GM19025 (cell line): ENCODE measurements at regions not wholly inside any gene's neighbourhood (a gene's known extent, or its start where the extent isn't known, plus 50 kb on each side); places are given as distances from the start of the nearest gene placed in this dataset.
"Not testable (repeated sequence)": the region's sequence is repeated elsewhere in the genome, so short reads cannot be mapped to it uniquely, and the experiment has no call there.

ENCODE experiments used
- ATAC-seq: cut with Tn5 transposase; IDR thresholded peaks from one replicate; pipeline ENCODE4 v1.9.1; 2021; ENCODE audit warnings: mild to moderate bottlenecking, low read depth, moderate library complexity; ENCODE audit not compliant: unreplicated experiment

DNA sequence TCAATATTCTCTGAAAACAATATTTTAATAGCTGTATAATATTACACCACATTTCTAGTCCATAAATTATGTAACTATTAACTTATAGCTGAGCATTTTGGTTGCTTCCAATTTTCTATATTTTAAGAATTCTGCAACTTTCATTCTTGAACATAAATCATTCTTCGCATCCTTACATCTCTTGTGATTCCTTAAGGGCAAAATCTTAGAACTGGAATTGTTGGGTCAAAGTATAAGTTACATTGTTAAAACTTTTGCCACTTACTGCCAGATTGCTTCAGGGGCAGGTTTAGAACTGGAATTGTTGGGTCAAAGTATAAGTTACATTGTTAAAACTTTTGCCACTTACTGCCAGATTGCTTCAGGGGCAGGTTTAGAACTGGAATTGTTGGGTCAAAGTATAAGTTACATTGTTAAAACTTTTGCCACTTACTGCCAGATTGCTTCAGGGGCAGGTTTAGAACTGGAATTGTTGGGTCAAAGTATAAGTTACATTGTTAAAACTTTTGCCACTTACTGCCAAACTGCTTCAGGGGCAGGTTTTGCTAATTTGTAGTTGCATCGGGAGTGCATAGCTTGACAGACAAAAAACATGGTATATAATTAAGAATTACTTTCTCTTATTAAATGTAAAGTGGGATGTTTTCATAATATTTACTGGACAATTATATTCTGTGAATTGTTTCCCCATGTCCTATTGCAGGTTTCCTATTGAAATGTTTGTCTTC, 179.9 kb upstream of the OR13F1 start:
- ATAC-seq = not testable (repeated sequence)

DNA sequence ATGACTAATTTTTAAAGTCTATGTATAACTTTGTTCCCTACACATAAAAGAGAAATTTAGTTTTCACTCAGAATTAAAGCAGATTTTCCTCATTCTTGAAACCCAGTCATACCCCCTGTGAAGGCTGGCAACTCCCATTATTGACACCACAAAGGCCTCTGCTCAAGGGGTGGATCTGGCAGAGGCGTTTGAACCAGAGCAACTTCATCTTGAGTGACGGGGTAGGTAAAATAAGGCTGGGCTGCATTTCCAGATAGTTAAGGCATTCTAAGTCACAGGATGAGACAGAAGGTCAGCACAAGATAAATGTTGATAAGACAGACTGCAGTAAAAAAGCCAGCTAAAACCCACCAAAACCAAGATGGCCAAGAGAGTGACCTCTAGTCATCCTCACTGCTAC, 177.2 kb upstream of the OR13F1 start:
- ATAC-seq = no peak

DNA sequence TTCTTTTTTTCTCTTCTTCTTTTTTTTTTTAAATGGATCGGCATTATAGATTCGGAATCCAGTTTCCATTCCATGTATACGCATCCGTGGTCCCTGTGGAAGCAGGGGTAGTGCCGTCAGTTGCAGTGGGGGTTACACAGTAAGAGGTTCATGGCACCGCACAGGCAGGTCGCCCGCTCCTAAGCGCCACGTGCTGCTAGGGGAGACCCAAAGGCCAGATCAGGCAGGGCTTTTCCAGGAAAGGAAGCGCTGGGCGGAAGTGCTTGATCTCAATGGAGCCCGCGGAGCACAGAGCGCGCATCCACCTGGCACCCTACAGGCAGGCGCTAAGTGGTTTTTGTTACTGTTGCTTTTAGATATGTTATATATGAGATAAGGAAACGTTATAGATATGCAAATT, 174.8 kb upstream of the OR13F1 start:
- no peak for ATAC-seq

DNA sequence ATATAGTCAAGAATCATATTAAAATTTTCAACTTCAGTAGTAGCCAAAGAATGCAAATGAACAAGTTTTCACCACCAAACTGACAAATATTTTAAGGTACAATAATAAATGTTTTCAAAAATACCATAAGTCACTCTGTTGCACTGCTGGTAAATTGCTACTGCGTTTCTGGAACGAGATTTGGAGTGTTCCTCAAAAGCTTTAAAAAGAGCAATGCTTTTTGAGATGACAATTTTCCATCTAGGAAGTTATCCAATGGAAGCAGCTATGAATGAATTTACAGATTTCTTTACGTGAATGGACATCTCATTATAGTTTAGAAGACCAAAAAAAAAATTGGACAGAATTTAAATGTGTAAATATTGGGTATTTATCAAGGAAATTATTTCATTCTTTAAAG, 173.2 kb upstream of the OR13F1 start:
- ATAC-seq = no peak

DNA sequence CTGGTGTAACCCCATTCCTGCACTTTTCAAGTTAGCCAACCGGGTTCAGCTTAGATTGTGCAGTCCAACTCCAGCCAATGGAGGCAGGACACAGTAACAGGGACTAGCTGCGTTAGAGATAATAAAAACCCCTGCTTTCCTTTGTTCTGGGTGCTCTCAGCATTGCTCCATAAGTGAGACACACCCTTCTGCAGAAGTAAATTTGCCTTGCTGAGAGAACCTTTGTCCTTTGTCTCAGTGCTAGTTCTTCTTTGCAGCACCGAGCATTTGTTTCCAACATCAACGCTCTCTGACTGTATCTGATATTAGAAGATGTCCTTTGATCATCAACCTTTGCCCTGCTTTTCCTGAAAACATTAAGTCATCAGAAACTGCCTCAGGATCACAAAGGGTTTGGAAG, 169.5 kb upstream of the OR13F1 start:
- no peak for ATAC-seq

DNA sequence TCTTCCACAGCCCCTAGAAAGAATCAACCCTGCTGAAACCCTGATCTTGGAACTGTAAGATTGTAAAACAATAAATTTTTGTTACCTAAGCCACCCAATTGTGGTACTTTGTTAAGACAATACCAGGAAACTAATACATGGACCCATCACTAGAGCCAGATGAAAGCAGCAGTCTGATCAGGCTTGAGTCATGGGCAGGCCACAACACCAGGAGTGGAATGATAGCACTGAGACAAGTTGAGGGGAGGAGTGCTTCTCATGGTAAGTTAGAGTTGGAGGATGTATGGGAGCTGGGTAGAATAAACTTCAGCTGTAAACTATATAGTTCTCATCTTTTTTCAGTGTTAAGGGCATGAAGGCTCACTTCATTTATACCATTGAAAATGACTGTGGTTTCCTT, 164.4 kb upstream of the OR13F1 start:
- no peak for ATAC-seq

DNA sequence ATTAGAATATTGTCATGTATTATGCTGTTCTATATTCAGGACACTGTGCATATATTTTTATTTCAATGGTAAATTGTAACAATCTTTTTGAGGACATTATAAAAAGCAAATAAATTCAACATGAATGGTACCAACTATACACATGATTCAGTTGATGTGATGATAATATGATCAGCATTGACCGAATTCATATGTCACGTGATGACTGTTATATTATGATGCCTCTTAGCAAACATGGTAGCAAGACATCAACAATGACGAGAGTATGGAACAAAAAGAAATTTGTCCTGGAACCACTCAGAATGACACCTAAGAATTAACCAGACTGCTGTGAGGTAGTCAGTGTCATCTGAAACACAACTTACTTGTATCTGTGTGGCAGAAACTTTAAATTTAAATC, 161.5 kb upstream of the OR13F1 start:
- no peak for ATAC-seq

DNA sequence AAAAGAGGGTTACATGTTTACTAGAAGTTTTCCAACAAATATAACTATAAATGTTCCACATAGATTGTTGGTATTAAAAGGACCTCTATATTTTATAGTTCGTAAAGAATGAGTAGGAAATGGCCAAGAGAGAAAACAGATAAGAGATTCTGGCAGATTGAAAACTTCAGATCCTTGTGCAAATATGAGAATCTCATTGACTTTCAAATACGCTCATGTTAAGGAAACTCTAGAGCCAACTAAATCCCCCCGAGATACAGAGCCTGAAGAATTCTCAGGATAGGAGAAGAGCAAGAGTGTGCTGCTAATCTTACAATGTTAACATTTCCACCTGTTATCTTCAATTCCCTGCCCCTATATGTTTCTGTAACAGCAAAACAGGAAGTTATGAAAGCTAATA, 159.0 kb upstream of the OR13F1 start:
- no peak for ATAC-seq

DNA sequence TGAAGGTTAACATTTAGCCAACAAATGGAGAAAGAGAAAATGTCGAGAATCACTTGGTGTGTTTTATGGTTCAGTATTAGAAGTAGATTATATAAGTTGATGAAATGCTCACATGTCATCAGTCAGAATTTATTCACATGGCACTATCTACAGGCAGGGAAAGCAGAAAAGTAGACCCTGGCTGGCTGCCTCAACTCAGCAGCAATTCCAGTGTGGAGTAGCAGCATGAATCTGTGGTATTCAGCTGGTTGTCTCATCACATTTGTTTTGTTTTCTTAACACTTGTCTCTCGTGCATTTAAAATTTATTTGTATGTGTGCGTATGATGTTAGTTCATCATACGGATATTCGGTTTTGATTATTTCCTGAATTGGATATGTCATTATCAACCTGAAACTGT, 153.5 kb upstream of the OR13F1 start:
- no peak for ATAC-seq

DNA sequence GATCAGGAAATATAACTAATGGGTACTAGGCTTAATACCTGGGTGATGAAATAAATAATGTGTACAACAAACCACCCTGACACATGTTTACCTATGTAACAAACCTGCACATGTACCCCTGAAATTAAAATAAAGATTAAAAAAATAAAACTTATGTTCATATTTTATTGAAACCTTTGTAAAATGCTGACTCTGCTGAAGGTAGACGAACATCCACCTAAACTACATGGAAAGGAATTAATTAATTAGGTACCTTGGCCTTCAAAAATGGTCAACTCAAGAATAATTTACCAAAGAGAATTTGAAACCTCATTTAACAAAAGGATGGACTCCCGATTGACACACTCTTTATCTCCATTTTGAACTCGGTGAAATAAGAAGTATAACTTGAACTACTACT, 152.3 kb upstream of the OR13F1 start:
- ATAC-seq = no peak

DNA sequence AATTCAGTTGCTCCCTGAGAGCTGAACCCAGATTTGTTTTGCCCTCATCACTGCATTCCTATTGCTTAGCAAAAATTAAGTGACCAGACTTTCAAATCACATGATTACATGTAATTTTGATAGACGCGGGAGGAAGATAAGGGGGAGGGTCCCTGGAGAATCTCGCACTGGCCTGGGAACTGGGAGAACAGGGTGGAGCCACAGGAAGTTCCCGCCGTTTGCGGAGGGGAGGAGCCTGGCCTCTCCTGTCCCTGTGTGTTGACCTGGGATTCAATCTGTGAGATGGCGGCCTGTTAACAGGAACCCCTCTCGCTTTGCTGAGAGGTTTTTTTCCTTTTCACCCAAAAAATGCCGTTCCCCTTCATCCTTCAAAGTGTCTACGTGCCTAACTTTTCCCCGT, 142.9 kb upstream of the OR13F1 start:
- no peak for ATAC-seq

DNA sequence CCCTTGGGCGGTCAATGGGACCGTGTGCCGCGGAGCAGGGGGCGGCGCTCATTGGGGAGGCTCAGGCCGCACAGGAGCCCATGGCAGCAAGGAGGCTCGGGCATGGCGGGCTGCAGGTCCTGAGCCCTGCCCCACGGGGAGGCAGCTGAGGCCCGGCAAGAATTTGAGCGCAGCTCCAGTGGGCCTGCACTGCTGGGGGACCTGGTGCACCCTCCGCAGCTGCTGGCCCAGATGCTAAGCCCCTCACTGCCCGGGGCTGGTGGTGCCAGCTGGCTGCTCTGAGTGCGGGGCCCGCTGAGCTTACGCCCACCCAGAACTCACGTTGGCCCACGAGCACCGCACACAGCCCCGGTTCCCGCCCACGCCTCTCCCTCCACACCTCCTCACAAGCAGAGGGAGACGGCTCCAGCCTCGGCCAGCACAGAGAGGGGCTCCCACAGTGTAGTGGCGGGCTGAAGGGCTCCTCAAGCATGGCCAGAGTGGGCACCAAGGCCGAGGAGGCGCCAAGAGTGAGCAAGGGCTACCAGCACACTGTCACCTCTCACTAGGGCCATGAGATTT, 141.1 kb upstream of the OR13F1 start:
- no peak for ATAC-seq

DNA sequence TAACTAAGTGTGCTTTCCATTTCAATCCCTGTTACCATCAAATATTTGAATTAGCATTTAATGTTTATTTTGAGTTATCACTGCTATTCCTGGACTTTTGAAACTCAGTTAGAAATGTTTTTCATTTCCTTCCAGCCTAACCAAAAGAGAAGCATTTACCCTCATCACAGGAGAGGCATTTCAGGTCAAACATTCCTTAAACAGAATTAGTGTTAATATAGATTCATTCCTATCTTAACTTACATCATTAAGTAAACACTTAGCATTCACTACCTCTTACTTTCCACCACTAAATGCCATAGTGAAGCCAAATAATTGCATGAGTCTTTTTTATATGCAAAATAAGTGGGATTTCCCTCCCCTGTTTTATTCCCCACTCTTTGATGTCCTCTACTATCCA, 136.6 kb upstream of the OR13F1 start:
- ATAC-seq = no peak

DNA sequence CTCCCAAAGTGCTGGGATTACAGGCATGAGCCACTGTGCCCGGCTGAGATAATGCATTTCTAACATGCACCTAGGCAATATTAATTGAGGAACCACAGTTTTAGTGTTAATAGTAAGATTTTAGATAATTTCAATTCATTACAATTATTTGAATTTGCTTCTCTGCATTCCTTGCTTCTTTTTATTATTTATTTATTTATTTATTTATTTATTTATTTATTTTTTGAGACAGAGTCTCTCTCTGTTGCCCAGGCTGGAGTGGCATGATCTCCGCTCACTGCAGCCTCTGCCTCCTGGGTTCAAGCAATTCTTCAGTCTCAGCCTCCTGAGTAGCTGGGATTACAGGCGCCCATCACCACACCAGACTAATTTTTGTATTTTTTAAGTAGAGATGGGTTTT, 135.7 kb upstream of the OR13F1 start:
- not testable (repeated sequence) for ATAC-seq

DNA sequence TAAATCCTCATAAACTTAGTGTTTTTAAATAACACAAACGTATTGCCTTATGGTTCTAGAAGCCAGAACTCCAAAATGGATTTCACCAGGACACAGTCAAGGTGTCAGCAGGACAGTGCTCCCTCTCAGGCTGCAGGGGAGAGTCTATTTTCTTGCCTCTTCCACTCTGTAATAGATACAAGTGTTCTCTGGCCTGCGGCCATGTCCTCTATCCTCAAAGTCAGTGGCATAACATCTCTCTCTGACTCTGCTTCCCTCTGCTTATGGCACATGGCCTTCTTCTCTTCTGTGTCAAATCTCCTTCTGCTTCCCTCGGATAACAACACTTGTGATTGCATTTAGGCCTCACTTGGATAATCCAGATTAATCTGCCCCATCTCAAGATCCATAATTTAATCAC, 129.4 kb upstream of the OR13F1 start:
- ATAC-seq = no peak

DNA sequence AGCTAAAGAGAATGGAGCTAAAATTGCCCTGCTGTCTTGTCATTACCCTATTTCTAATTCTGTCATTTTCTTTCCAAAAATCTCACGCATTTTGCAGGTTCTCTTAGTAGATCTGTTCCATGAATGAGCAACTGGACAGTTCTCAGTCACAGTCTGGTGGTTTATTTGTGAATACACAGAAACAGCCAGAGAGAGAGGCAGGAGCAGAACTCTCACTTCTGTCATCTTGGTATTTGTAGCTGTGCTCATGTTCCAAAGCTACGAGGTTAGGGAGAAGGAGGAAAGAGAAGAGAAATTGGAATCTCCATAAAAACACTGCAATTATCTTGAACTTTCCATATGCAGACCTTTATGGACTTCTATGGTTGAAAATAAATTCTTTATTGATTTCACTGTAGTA, 118.0 kb upstream of the OR13F1 start:
- no peak for ATAC-seq

DNA sequence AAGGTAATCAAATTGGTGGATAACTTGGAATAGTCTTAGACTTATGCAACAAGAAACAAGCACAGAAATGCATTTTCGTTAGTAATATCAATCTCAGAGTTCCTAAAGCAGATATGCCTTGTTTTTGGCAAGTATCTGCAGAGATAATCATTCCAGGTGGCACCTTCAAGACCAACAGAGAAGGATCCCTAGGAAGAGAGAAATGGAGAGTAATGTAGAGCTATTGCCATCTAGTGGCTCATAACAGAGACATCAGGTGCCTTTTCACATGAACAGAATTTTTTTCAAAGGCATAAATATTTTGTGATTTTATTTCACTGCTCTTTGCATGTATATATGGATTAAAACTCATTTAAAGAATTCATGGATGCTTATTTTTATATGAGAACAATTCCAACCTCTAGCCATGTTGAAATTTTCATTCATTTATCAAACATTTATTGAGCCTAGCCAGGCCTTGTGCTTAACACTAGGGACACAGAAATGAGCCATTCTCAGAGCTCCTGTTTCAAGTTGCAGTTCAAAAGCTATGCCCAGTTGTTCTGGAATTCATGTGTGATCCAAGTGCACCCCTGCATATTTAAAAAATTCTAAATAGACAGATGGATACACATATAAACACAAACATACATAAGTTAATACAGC, 117.5 kb upstream of the OR13F1 start:
- ATAC-seq = peak; percentile 53

DNA sequence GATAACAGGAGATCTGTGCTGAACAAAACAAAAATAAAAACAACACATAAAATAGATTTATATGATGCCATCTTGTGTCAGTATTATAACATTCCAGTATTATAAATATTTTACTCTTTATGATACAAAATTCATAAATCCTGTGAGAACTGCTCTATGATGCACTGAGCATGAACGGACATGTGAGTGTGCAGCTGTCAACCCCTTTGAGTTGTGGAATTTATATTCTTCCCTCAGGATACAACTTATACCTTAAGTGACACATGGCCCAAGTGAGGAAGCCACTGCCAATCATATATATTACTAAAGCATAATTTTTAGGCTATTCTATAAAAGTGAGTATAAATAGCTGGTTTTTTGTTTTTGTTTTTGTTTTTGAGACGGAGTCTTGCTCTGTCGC, 116.0 kb upstream of the OR13F1 start:
- no peak for ATAC-seq

DNA sequence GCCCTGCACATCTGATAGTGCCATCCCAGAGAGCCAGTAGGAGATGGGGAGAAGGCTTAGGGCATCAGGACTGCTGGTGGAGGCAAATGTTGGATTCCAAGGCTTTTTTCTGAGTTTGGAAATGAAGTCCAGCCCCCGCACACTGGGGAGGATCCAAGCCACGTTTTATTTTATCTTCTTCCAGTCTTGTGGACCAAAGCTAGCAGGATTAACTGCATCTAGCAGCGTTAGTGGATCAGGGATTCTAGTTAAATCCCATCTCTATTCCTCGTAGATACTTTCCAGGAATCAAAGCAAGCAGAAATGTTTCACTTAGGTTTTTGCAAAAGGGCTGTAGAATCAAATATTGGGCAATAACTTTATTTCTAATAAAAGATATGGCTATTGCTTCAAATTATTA, 114.7 kb upstream of the OR13F1 start:
- ATAC-seq = no peak

DNA sequence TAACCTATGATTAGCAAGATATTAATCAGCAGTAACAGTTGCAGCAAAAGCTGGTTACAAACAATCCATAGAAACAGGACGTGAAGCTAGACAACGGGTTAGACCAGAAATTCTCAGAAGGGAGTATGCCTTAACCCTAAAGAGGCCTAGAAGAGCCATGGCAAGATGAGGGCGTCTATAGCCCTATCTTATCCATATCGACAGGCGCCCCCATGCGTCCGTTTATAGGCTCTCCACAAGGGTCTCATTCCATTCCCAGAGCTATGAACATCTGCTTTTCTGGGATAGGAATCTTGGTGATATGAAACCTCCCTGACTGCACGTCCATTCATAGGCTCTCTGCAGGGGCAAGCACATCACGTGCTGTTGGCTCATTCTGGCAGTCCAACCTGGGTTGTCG, 109.2 kb upstream of the OR13F1 start:
- not testable (repeated sequence) for ATAC-seq

DNA sequence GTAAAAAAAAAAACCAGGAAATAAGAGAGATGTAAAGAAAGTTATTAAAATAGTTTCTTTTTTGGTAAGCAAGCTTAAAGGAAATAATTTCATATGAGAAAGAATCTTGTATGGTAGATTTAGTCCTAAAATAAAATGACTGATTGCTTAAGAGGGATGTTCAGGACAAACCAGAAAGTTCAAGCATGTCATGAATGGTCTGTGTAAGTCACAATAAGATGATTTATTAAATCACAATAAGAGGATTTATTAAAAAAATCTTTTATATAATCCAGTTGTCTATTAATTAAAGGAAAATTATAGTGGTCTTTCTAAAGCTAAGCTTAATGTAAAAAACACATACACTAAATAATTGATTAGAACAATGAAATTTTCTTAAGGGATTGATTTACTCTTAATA, 91.8 kb upstream of the OR13F1 start:
- ATAC-seq = no peak

DNA sequence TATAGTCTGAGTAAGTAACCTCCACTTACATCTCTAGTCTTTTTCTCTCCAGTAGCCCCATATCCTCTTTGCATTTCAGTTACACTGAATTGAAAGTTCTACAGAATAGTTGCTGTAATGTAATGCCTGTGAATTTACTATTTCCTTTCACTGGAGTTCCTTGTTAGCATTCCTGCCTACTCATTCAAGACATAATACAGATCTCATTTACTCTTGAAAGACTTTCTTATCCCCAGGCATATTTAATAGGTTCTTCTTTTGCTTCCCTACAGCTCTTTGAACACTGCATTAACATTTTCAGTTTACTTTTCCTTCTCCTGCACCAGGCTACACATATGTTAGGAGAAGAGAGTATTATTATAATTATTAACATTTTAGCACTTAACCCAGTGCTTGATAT, 87.6 kb upstream of the OR13F1 start:
- no peak for ATAC-seq
